A172 (cell line): ENCODE measurements at regions not wholly inside any gene's neighbourhood (a gene's known extent, or its start where the extent isn't known, plus 50 kb on each side); places are given as distances from the start of the nearest gene placed in this dataset.

ENCODE experiments used
- DNase-seq: peaks from one replicate; pipeline ENCODE4 v3.0.0-alpha.2; 2015; ENCODE audit warnings: low spot score

DNA sequence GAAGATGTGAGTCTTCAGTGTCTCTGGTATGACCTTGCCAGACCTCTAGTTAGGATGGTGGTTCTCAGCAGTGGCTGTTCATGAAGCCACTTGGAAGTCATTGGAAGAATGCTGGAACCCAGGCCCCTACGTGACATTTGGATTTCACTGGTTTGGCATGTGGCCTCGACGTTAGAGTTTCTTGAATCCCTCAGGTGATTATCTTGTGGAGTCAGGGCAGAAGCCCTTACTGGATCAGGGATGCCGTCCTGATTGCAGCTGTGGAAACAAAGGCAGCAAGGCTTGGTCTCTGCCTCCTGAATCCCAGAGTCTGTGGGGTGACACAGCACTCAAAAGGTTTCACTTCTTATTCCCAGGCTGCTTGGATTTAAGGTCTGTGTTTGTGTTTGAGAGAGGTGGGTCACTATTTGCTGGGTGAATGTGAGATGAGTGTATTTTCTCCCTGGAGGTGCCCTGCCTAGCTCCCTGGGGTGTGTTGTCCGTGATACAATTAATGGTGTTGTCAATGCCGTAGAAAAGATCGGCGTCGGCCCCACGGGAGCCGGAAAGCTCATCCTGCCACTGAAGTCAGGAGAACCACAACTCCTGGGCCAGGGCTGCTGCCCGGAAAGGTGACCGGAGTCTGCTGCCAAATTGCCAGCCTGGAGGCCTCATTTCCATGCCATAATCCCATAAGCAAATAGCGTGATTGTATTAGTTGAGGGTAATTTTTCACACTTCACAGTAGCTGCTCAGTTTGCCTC, 939.0 kb downstream of the BRD1 start:
- DNase-seq: no peak

DNA sequence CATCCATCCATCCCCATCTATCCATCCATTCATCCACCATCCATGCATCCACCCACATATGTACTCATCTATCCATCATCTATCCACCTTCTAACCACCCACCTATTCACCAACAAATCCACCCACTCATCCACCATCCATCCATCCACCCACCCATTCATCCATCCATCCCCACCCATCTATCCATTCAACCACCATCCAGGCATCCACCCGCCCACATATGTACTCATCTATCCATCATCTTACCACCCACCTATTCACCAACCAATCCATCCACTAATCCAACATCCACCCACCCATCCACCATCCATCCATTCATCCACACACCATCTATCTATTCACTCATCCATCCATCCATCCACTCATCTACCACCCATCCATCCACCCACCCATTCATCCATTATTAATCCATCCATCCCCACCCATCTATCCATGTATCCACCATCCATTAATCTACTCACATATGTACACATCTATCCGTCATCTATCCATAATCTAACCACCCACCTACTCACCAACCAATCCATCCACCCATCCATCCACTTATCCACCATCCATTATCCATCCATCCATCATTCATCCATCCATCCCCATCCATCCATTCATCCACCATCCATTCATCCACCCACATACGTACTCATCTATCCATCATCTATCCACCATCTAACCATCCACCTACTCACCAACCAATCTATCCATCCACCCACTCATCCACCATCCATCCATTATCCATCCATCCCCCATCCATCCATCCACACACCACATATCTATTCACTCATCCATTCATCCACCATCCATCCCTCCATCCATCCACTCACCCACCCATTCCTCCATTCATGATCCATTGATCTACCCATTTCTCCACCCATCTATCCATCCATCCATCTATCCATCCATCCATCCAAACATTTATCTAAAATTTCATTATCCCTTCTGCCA, 940.0 kb downstream of the BRD1 start:
- DNase-seq: no peak

DNA sequence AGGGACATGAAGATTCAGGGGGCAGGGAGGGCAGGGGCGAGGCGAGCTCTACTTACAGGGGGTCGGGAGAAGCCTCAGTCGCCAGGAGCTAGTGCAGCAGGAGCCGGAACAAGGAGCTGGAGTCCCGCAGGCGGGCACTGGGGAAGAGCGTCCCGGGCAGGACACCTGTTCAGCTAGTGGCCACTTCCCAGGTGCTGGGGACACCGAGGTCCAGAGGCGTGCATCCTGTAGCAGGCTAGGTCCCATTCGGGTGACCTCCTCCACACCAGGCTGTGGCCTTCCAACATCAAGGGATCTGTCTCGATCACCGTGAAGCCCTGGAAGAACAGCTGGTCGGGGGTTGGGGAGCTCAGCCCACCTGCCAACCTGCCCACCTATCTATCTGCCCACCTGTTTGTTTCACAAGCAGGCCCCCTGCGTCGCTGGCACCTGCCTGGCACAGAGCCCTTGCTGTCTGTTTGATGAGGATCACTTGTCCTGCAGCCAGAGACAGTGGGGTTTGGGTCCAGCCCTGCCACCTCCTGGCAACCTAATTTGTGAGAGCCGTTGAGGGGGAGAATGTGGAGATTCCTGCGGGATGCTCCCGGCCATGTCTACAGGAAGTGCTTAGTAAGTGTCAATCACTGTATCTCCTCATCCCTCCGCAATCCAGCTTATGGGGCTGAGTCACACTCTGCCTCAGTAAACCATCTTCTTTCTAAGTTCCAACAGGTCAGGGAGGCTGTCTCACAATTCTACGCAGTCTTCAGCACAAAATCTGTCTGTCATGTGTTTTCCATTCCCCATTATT, 940.9 kb downstream of the BRD1 start:
- no peak for DNase-seq

DNA sequence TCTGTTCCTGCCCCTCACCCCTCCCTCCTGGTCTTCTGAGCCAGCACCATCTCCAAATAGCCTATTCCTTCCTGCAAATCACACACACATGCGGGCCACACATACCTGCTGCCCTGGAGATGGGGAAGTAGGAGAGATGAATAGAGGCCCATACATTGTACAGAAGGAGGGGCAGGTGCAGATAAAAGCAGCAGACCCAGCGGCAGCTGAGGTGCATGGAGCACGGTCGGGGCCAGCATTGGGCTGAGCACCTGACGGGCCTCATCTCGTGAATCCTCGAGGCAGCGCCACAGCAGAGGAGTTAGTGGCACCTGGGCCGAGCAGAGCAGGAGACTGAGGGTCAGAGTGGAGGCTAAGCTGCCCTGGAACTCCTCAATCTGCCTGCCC, 941.8 kb downstream of the BRD1 start:
- no peak for DNase-seq

DNA sequence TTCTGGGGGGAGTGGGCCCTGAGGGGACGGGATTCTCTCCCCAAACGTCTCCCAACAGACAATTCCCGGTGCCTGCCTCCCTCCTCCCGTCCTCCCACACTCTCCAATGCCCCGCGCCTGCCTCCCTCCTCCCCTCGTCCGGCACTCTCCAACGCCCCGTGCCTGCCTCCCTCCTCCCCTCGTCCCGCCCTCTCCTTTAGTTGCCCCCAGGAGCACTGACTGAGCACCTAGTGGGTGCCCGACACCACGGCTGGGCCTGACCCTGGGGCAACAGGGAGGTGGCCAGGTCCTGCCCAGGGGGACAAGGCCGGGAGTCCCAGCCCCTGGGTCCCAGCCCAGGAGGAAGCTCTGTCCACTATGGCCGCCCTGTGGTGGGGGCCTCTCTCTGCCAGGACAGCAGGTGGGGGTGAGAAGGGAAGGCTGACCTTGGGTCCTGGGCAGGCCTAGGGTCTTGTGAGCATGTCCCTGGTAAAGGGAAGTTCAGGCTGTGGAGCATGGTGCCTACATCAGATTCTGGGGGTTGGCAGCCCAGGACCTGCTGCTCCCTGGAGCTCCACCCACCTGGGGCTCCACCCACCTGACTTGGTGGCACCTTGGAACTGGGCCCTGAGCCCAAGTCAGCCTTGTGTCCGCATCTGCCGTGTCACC, 942.3 kb downstream of the BRD1 start:
- DNase-seq: no peak

DNA sequence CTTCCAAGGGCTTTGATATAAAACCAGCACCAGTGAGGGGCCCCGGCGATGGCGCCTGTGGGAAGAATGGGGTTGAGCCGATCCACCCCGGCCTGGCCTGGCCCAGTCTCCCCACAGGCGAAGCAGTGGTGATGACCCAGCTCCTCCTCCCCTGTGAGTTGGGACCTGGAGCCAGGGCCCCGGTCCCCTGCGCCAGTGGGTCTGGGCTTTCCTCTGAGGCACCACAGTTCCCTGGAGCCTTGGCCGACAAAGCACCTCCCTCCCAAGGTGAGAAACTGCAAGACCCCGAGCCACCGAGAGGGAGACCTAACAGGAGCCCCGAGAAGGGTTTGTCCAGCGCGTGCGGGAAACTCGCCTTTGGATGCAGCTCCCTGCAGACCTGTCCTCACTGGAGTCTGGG, 942.9 kb downstream of the BRD1 start:
- no peak for DNase-seq

DNA sequence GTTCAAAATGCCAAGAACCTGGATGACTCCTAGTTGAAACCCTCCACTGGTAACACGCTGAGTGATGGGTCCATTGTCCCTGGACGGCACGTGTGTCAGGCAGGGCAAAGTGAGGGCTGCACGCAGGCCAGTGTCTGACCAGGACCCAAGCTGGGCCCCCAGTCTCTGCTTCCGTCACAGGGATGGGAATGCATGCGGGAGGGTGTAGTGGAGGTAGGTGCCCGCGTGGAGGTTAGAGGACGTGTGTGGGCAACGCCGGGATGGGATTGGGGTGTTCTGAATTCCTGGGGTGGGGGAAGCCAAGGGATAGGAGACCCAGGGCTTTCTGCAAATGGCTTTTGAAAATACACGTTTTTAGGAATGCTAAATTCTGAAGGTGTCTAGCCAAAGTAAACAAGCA, 943.3 kb downstream of the BRD1 start:
- DNase-seq: no peak

DNA sequence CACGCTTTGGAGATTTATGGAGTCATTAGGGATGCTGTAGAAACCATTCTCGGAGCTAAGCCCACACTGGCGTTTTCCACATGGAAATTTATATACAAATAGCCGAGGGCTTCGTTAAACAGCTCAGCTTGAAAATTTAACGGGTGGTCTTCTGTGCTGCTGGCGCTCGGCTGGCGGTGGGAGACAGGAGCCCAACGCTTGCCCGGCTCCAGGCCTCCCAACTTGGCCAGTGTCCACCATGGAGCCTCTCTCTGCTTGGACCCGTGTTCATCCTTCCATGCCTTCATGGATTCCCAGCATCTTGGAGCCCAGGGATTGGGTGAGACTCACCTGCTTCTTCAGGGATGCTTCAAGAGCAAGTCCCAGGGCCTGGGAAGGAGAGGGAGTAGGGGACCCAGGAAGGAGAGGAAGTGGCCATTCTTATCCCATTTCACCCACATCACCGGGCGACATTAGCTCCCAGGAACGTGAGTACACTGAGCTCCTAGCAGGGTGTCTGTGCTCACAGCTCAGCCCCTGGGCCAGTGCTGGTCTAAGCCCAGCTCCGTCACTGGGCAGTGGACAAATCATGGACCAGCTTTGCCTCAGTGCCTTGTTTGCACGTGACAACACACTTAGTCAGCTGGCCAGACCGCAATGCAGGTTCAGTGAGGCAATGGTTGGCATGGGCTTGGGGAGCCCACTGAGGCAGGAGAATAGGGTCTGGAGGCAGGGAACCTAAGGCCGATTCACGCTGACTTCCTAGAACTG, 944.3 kb downstream of the BRD1 start:
- no peak for DNase-seq

DNA sequence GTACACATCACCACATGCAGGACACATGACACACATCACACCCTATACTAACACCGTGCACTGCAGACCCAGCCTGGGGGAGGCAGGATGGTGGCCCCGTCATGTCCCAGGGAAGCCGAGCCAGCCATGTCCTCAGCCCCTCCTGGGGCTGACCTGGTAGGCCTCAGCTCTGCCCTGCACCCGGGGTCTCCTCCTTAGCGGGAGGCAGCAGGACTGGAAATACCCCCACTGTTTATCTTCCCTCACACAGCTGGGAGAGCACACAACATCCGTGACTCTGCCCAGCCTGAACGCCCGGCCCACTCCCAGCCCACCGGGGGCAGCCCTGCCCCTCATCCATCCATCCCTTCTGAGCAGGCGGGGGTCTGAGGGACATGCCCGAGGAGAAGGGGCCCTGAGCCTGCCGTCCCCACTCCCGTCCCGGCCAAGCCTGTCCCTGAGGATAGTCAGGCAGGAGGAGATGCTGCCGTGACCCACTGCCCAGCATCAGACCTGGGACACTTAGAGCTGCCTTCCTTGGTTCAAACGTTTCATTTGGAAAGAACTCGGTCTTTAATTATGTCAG, 945.0 kb downstream of the BRD1 start:
- no peak for DNase-seq

DNA sequence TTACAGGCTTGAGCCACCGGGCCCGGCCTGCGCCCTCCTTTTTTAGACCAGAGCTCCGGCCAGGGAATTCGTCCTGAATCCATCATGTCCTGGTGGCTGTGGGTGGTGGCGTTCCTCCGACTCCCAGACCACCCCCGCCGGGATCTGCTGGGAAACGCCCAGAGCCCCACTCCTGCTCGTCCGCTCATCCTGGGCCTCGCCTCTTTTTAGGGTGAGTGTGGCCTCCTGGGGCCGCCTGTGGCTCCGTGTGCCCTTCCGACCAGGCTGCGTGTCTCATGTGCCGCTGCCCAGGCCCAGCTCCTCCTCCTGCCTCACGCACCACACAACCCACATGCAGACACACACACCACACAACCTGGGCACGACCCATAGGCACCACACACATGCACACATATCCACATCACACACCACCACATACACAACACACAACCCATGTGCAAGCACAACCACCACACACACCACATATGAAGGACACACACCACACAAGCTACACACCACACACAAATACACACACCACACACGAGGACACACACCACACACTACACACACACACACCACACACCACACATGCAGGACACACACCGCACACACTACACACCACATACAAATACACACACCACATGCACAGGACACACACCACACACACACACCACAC, 946.2 kb downstream of the BRD1 start:
- DNase-seq: no peak

DNA sequence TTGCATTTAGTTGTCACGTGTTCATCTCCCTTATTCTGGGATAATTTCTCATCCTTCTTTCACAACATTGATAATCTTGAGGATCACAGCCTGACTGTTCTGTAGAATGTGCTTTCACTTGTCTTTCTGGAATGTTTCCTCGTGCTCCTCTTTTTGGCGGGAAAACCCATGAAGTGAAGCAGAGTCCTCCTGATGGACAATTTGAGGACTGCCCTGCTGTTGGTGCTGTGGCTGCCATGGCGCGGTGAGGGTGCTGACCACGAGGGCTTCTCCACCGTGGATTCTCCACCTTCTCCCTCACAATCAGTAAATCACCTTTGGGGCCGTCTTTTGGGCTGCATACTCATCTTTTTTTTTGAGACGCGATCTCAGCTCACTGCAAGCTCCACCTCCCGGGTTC, 946.9 kb downstream of the BRD1 start:
- no peak for DNase-seq

DNA sequence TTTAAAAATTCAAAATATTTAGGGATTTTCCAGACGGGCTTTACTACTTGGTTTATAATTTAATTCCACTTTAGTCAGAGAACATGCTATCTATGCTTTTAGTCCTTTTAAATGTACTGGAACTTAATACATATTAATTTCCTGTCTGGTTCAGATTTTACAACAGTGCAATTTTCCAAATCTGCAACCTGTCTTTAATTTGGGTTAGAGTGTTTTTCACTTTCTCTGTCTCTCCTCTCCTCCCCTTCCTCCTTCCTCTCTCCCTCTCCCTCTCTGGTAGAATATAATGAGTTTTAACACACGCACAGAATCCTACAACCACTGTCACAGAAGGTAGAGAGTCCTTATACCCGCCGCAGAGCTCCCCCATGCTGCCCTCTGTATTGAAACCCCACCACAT, 950.7 kb downstream of the BRD1 start:
- no peak for DNase-seq

DNA sequence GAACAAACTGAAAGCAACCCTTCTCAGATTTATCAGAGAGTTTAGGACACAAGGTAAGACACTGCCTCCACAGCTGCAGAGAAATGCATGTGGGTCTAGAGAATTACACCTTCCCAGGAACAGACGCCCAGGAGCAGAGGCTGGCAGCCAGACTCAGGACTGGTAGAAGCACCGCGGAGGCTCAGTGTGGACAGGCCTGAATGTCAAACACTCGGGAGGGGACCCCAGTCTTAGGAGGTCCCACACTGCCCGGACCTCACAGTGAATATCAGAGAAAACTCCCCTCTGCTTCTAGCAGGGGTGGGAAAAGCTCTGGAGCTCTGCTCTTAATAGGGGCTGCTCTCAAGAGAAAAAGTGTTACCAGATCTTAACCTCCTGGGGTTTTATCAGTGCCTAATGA, 952.7 kb downstream of the BRD1 start:
- DNase-seq: no peak

DNA sequence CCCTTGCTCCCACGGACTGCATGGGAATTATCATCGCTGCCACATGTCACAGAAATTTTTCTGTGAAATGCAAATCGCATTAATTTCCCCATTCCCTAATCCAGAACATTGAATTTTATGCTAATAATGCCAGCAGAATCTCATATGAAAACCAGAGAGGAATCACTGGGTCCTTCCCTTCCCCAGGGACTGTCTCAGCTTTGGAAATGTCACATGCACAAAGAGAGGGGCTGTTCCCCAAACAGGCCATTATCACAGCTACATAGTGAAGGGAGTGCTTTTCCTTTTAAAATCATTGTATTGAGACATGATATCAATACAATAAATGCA, 954.5 kb downstream of the BRD1 start:
- DNase-seq: no peak

DNA sequence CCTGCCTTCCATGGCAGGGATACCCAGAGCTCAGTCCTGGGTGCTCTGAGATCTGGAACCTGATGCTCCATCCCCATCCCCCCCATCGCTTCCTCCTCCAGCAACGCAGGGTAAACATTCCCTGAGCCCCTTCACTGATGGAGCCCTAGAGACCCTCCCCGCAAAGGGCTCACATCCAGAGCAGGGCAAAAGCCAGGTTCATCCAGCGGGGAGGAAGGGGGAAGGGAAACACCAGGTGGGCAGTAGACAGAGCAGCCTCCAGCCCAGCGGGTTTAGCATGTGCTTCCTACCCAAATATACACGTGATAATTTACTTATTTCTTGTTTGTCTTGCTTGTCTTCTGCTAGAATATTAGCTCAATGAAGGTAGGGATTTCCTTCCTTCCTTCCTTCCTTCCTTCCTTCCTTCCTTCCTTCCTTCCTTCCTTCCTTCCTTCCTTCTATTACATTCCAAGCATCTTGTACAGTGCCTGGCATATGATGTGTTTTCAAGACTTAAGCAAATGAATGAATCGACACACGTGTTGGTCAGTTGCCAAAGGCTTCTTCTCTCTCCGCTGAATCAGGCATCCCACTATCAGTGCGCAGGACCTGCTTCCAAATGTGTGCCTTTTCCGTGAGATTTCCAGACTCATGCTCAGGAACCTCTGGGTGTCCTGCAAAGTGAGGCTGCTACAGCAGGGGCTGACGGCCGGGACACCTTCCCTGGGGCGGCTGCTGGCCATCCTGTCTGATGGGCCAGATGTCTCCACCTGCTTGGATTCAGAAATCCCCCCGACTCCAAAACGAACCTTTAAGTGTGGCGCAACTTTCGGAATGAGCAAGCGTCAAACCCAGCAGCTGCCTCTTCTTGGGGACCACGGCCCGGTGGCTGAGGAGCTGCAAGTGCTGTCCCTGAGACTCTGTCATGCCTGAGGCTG, 955.1 kb downstream of the BRD1 start:
- DNase-seq: no peak

DNA sequence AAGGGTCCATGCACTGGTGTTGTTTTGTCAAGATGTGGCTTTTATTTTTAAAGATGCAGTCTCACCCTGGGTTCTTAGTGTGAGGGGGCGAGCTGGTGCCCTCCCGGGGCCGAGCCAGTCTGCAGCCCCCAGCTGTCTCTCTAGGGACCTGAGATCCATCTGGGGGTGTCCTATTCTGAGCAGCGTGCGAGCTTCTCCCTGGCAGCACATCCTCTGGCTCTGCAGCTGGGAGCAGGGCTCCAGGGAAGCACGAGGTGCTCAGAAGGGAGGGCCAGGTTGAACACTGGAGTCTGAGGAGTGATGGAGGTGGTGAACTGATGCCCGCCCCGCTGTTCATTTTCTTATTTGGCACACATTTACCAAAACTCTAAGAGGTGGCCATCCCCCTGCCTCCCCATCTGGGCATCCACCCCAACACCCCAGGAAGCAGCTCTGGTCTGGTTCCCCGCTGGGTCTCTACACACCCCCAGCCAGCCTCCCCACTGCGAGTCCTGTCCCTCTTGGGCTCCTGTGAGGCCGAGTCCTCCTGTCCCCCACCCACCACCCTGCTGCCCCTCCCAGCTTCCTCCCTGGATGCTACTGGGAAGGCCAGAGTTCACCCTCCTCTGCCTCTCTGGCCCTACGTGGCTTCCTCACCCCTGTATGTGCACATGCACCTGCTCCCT, 956.4 kb downstream of the BRD1 start:
- DNase-seq: no peak

DNA sequence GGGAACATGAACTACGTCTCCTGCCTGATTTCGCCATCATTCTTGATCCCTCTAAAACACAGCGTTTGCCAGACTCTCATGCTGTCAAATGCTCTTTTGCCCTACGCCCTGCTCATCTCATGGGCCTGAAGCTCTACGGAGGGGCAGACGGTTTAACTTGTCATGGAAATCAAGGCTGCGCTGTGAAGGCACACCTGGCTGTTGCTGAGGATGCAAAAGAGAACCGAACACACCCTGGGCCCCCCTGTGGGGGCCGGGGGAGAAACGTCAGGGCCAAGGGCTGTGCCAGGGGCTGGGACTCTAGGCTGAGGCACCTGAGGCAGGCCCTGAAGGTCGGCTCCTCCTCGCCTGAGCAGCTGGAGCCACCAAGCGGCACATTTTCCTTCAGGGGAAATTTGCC, 957.2 kb downstream of the BRD1 start:
- DNase-seq: no peak

DNA sequence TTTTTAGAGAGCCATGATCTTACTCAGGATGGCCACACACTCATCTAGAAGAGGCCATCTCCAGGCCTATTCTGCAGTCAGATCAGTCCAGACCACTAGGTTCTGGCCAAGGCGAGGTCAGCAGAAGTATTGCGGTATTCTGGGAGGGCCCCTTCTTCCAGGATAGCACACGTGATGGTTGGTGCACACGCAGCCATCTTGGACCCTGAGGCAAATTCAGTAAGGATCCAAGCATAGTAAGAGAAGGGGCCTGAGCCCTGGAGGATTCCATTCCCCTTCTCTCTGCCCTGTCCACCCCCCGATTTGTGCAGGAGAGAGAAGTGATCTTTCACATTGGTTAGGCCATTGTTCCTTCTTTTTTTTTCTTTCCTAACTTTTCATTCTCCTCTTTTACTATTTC, 957.9 kb downstream of the BRD1 start:
- DNase-seq: no peak

DNA sequence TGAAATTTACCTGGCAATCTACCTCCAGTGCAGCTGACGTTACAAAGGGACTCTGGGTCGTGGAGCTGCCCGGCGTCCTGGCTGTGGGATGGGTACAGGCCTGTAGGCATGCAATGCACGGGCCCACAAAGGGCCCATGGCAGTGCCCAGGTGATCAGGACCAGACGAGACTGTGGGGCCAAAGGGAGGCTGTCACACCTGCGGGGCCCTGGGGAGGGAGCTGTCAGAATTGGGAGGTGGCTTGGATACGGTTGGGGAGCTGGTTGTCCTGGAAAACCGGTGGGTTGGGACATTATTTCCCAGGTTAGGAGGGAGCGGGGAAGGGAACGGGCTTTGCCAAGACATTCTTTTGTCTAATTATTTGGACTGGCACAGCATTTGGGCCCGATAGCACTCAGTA, 958.5 kb downstream of the BRD1 start:
- no peak for DNase-seq
